ENCODE measurements at regions not wholly inside any gene's neighbourhood (a gene's known extent, or its start where the extent isn't known, plus 50 kb on each side); places are given as distances from the start of the nearest gene placed in this dataset.

DNA sequence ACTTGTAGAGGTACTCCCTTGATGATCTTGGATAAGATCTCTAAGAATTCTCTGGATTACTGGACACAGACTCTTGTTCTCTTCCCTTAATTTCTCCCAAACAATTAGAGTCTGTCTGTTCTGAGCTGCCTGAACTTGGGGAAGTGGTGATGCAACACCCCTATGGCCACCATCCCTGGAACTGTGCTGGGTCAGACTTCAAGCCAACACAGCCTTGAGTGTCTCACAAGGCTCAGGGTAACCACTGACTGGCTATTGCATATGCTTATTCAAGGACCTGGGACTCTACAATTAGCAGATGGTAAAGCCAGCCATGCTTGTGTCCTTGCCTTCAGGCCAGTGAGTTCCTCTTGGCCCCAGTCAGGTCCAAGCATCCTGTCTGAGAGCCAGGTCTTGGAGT is 504.5 kb downstream of the MAN2A1 start:
- Histone ChIP-seq H3K27me3 (ENCODE audit: control insufficient read depth, insufficient read depth, low read length) (no peaks in the 10 kb centered on the region), H3K9me3 (ENCODE audit: control insufficient read depth, insufficient read depth, low read length) (no peaks in the 10 kb centered on the region), H3K9ac (ENCODE audit: low read depth, low read length) (no peak overlapping the region), H3K4me1 (ENCODE audit: control insufficient read depth, insufficient read depth, low read length) (no peaks in the 10 kb centered on the region), H3K27ac (ENCODE audit: low read depth, low read length) (no peak overlapping the region), H3K36me3 (ENCODE audit: control insufficient read depth, insufficient read depth, low read length) (no peaks in the 10 kb centered on the region), H3K4me3 (ENCODE audit: low read depth, low read length) (no peak overlapping the region)

GRCh38 chr5:110195288-110195687 is 505.6 kb downstream of the MAN2A1 start:
- Histone ChIP-seq H3K27ac (ENCODE audit: low read depth, low read length) (no peak overlapping the region), H3K9ac (ENCODE audit: low read depth, low read length) (no peak overlapping the region), H3K4me1 (ENCODE audit: control insufficient read depth, insufficient read depth, low read length) (no peaks in the 10 kb centered on the region), H3K27me3 (ENCODE audit: control insufficient read depth, insufficient read depth, low read length) (no peaks in the 10 kb centered on the region), H3K4me3 (ENCODE audit: low read depth, low read length) (no peak overlapping the region), H3K9me3 (ENCODE audit: control insufficient read depth, insufficient read depth, low read length) (no peaks in the 10 kb centered on the region), H3K36me3 (ENCODE audit: control insufficient read depth, insufficient read depth, low read length) (no peaks in the 10 kb centered on the region)

GRCh38 chr5:110201791-110202190 is 512.1 kb downstream of the MAN2A1 start:
- no peak overlapping the region for H3K27ac ChIP-seq (ENCODE audit: low read depth, low read length)
- no peak overlapping the region for H3K9ac ChIP-seq (ENCODE audit: low read depth, low read length)
- 0 out of 2 replicates have a peak, but pooled peaks cover 2% of the 10 kb centered on the region for H3K9me3 ChIP-seq (ENCODE audit: control insufficient read depth, insufficient read depth, low read length)
- H3K36me3 ChIP-seq (ENCODE audit: control insufficient read depth, insufficient read depth, low read length), result no peaks in the 10 kb centered on the region
- no peaks in the 10 kb centered on the region for H3K4me1 ChIP-seq (ENCODE audit: control insufficient read depth, insufficient read depth, low read length)
- H3K27me3 ChIP-seq (ENCODE audit: control insufficient read depth, insufficient read depth, low read length), result no peaks in the 10 kb centered on the region
- H3K4me3 ChIP-seq (ENCODE audit: low read depth, low read length), result no peak overlapping the region

- Histone ChIP-seq H3K9me3 (ENCODE audit: control insufficient read depth, insufficient read depth, low read length) (peaks cover 4% of the 10 kb centered on the region; the same call in 1 of the 2 replicates), H3K27ac (ENCODE audit: low read depth, low read length) (no peak overlapping the region), H3K4me1 (ENCODE audit: control insufficient read depth, insufficient read depth, low read length) (no peaks in the 10 kb centered on the region), H3K27me3 (ENCODE audit: control insufficient read depth, insufficient read depth, low read length) (no peaks in the 10 kb centered on the region), H3K36me3 (ENCODE audit: control insufficient read depth, insufficient read depth, low read length) (no peaks in the 10 kb centered on the region), H3K9ac (ENCODE audit: low read depth, low read length) (no peak overlapping the region), H3K4me3 (ENCODE audit: low read depth, low read length) (no peak overlapping the region)
Observed at GRCh38 chr5:110203661-110204060, 513.9 kb downstream of the MAN2A1 start.

- no peak overlapping the region for H3K27ac ChIP-seq (ENCODE audit: low read depth, low read length)
- no peak overlapping the region for H3K9ac ChIP-seq (ENCODE audit: low read depth, low read length)
- no peaks in the 10 kb centered on the region for H3K27me3 ChIP-seq (ENCODE audit: control insufficient read depth, insufficient read depth, low read length)
- H3K4me3 ChIP-seq (ENCODE audit: low read depth, low read length), result no peak overlapping the region
- no peaks in the 10 kb centered on the region for H3K36me3 ChIP-seq (ENCODE audit: control insufficient read depth, insufficient read depth, low read length)
- H3K9me3 ChIP-seq (ENCODE audit: control insufficient read depth, insufficient read depth, low read length), result peaks cover 4% of the 10 kb centered on the region; the same call in 1 of the 2 replicates
- H3K4me1 ChIP-seq (ENCODE audit: control insufficient read depth, insufficient read depth, low read length), result no peaks in the 10 kb centered on the region
Observed at GRCh38 chr5:110209401-110209800, 517.1 kb downstream of the TMEM232 start.

DNA sequence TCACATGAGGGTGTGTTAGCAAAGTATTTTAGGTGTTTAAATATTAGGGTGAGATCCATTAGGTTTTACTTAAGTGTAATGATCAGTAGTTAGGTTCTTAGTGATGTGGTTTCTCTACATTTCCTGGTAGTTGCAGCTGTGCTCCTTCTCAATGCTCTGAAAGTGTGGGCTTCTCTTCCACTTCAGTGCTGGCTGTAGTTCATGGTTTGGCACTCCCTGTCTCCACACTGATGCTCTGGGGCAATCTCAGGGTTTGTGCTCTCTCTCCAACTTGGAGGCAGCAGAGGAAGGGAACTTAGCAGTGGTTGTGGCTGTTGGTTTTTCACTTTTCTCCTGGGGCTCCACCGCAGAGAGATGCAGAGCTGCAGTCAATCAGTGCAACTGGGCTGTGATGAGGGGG is 507.5 kb downstream of the TMEM232 start:
- Histone ChIP-seq H3K4me1 (ENCODE audit: control insufficient read depth, insufficient read depth, low read length) (no peaks in the 10 kb centered on the region), H3K27me3 (ENCODE audit: control insufficient read depth, insufficient read depth, low read length) (no peaks in the 10 kb centered on the region), H3K27ac (ENCODE audit: low read depth, low read length) (no peak overlapping the region), H3K36me3 (ENCODE audit: control insufficient read depth, insufficient read depth, low read length) (no peaks in the 10 kb centered on the region), H3K4me3 (ENCODE audit: low read depth, low read length) (no peak overlapping the region), H3K9ac (ENCODE audit: low read depth, low read length) (no peak overlapping the region), H3K9me3 (ENCODE audit: control insufficient read depth, insufficient read depth, low read length) (peaks cover 8% of the 10 kb centered on the region)

- Histone ChIP-seq H3K4me3 (ENCODE audit: low read depth, low read length) (no peak overlapping the region), H3K9ac (ENCODE audit: low read depth, low read length) (no peak overlapping the region), H3K4me1 (ENCODE audit: control insufficient read depth, insufficient read depth, low read length) (no peaks in the 10 kb centered on the region), H3K27ac (ENCODE audit: low read depth, low read length) (no peak overlapping the region), H3K27me3 (ENCODE audit: control insufficient read depth, insufficient read depth, low read length) (no peaks in the 10 kb centered on the region), H3K36me3 (ENCODE audit: control insufficient read depth, insufficient read depth, low read length) (no peaks in the 10 kb centered on the region), H3K9me3 (ENCODE audit: control insufficient read depth, insufficient read depth, low read length) (peaks cover 8% of the 10 kb centered on the region)
Observed at GRCh38 chr5:110219769-110220168, 506.7 kb downstream of the TMEM232 start.

- Histone ChIP-seq H3K9me3 (ENCODE audit: control insufficient read depth, insufficient read depth, low read length) (peaks cover 8% of the 10 kb centered on the region), H3K27ac (ENCODE audit: low read depth, low read length) (no peak overlapping the region), H3K4me1 (ENCODE audit: control insufficient read depth, insufficient read depth, low read length) (no peaks in the 10 kb centered on the region), H3K27me3 (ENCODE audit: control insufficient read depth, insufficient read depth, low read length) (no peaks in the 10 kb centered on the region), H3K9ac (ENCODE audit: low read depth, low read length) (no peak overlapping the region), H3K4me3 (ENCODE audit: low read depth, low read length) (no peak overlapping the region), H3K36me3 (ENCODE audit: control insufficient read depth, insufficient read depth, low read length) (no peaks in the 10 kb centered on the region)
Observed at GRCh38 chr5:110221036-110221435, 505.4 kb downstream of the TMEM232 start.

GRCh38 chr5:110224050-110224449 is 502.4 kb downstream of the TMEM232 start:
- Histone ChIP-seq H3K4me3 (ENCODE audit: low read depth, low read length) (no peak overlapping the region), H3K9me3 (ENCODE audit: control insufficient read depth, insufficient read depth, low read length) (no peaks in the 10 kb centered on the region), H3K9ac (ENCODE audit: low read depth, low read length) (no peak overlapping the region), H3K36me3 (ENCODE audit: control insufficient read depth, insufficient read depth, low read length) (no peaks in the 10 kb centered on the region), H3K27me3 (ENCODE audit: control insufficient read depth, insufficient read depth, low read length) (no peaks in the 10 kb centered on the region), H3K27ac (ENCODE audit: low read depth, low read length) (no peak overlapping the region), H3K4me1 (ENCODE audit: control insufficient read depth, insufficient read depth, low read length) (no peaks in the 10 kb centered on the region)

- H3K27ac ChIP-seq (ENCODE audit: low read depth, low read length), result no peak overlapping the region
- H3K4me3 ChIP-seq (ENCODE audit: low read depth, low read length), result no peak overlapping the region
- no peaks in the 10 kb centered on the region for H3K9me3 ChIP-seq (ENCODE audit: control insufficient read depth, insufficient read depth, low read length)
- no peaks in the 10 kb centered on the region for H3K4me1 ChIP-seq (ENCODE audit: control insufficient read depth, insufficient read depth, low read length)
- H3K36me3 ChIP-seq (ENCODE audit: control insufficient read depth, insufficient read depth, low read length), result no peaks in the 10 kb centered on the region
- no peak overlapping the region for H3K9ac ChIP-seq (ENCODE audit: low read depth, low read length)
- H3K27me3 ChIP-seq (ENCODE audit: control insufficient read depth, insufficient read depth, low read length), result no peaks in the 10 kb centered on the region
Observed at GRCh38 chr5:110225949-110226348, 500.5 kb downstream of the TMEM232 start.

GRCh38 chr5:110239786-110240185 is 486.7 kb downstream of the TMEM232 start:
- no peaks in the 10 kb centered on the region for H3K4me1 ChIP-seq (ENCODE audit: control insufficient read depth, insufficient read depth, low read length)
- H3K9ac ChIP-seq (ENCODE audit: low read depth, low read length), result no peak overlapping the region
- no peak overlapping the region for H3K27ac ChIP-seq (ENCODE audit: low read depth, low read length)
- no peaks in the 10 kb centered on the region for H3K9me3 ChIP-seq (ENCODE audit: control insufficient read depth, insufficient read depth, low read length)
- H3K27me3 ChIP-seq (ENCODE audit: control insufficient read depth, insufficient read depth, low read length), result no peaks in the 10 kb centered on the region
- H3K36me3 ChIP-seq (ENCODE audit: control insufficient read depth, insufficient read depth, low read length), result no peaks in the 10 kb centered on the region
- no peak overlapping the region for H3K4me3 ChIP-seq (ENCODE audit: low read depth, low read length)

GRCh38 chr5:110242950-110243349 is 483.5 kb downstream of the TMEM232 start:
- Histone ChIP-seq H3K4me1 (ENCODE audit: control insufficient read depth, insufficient read depth, low read length) (no peaks in the 10 kb centered on the region), H3K9ac (ENCODE audit: low read depth, low read length) (no peak overlapping the region), H3K36me3 (ENCODE audit: control insufficient read depth, insufficient read depth, low read length) (no peaks in the 10 kb centered on the region), H3K27me3 (ENCODE audit: control insufficient read depth, insufficient read depth, low read length) (no peaks in the 10 kb centered on the region), H3K9me3 (ENCODE audit: control insufficient read depth, insufficient read depth, low read length) (no peaks in the 10 kb centered on the region), H3K27ac (ENCODE audit: low read depth, low read length) (no peak overlapping the region), H3K4me3 (ENCODE audit: low read depth, low read length) (no peak overlapping the region)

Measured in HUES48 (cell line).